Prostate gland (tissue), 2 donors: ENCODE measurements at regions not wholly inside any gene's neighbourhood (a gene's known extent, or its start where the extent isn't known, plus 50 kb on each side); places are given as distances from the start of the nearest gene placed in this dataset.

Experiments used
- POLR2A ChIP-seq: fragments of 450-650 bp; IDR thresholded peaks from one replicate; pipeline ENCODE4 v1.6.1; 2016; ENCODE audit warnings: antibody characterized with exemption, mild to moderate bottlenecking
- POLR2AphosphoS5 ChIP-seq: sonication (generic); formaldehyde crosslinking; IDR thresholded peaks from one replicate; pipeline ENCODE4 v1.6.1; 2017; ENCODE audit warnings: antibody characterized with exemption
- TF ChIP-seq, protein P1 (sequence below), 4 experiments: fragments of 200-600 bp in 2 of 4; fragments of 450-650 bp in 2 of 4; sonication (generic) in 2 of 4; IDR thresholded peaks; 1 replicate in 3 of 4; 2 replicates in 1 of 4; pipeline ENCODE4 v1.5.1; 2016 to 2019; ENCODE audit warnings: antibody characterized with exemption in 4 of 4, mild to moderate bottlenecking in 2 of 4, moderate library complexity in 2 of 4

DNA sequence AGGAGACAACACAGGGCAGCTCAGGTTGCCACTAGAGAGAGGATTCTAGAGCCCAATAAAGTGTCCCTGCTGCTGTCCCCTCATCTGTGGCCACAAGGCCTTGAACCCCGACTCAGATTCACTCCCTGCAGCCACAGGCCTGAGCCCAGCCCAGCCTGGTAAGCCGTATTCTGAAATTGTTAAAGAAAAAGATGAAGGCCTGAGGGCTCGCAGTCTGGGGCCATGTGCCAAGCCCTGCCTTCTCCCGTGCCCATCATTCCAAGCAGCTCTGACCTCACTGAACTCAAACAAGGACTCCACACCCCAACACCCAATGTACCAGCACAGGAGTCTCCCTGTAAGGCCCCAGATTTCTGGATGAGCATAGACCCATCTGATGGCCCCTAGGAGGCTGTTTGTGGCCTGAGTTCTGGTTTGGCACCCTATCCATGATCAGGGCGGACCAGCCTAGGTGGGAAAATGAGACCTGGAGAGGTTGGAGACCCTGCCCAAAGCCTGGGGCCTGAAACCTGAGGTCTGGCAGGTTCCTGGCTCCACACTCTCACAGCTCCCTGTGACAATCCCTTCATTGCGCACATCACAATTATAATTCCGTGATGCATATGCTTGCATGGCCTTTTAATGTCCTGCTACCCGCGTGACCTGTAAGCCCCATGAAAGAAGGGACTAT is 62.0 kb upstream of the TOP1 start:
- TF ChIP-seq, protein P1, sequence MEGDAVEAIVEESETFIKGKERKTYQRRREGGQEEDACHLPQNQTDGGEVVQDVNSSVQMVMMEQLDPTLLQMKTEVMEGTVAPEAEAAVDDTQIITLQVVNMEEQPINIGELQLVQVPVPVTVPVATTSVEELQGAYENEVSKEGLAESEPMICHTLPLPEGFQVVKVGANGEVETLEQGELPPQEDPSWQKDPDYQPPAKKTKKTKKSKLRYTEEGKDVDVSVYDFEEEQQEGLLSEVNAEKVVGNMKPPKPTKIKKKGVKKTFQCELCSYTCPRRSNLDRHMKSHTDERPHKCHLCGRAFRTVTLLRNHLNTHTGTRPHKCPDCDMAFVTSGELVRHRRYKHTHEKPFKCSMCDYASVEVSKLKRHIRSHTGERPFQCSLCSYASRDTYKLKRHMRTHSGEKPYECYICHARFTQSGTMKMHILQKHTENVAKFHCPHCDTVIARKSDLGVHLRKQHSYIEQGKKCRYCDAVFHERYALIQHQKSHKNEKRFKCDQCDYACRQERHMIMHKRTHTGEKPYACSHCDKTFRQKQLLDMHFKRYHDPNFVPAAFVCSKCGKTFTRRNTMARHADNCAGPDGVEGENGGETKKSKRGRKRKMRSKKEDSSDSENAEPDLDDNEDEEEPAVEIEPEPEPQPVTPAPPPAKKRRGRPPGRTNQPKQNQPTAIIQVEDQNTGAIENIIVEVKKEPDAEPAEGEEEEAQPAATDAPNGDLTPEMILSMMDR (IDR thresholded peaks at IDR 0.05) = no peak
- no peak for TF ChIP-seq POLR2A
- no peak for TF ChIP-seq POLR2AphosphoS5
